H1 (cell line): ENCODE measurements at regions not wholly inside any gene's neighbourhood (a gene's known extent, or its start where the extent isn't known, plus 50 kb on each side); places are given as distances from the start of the nearest gene placed in this dataset.

Experiments used
- CTCF ChIA-PET: fragments of 300-600 bp; sonication (Branson Sonifier 250); formaldehyde crosslinking; loops from one replicate; lab custom pipeline; 2021; ENCODE audit not compliant: partially characterized antibody; lab: Charles Lee
- POLR2A ChIA-PET: fragments of 300-600 bp; sonication (Branson Sonifier 250); formaldehyde crosslinking; loops from one replicate; lab custom pipeline; 2021; ENCODE audit warnings: inconsistent platforms; ENCODE audit not compliant: partially characterized antibody; lab: Charles Lee
- DNase-seq, 2 experiments: peaks; one replicate each; pipeline versions ENCODE4 v3.0.0 to v3.0.0-alpha.2; 2010 to 2022; ENCODE audit warnings: low spot score in 2 of 2, low read depth in 1 of 2, mixed read lengths in 1 of 2
- FAIRE-seq: peaks from 2 replicates; lab custom pipeline; 2011; peaks lifted over from hg19 to GRCh38; lab: Jason Lieb, UNC
- H2AFZ ChIP-seq: 2 replicates; pipeline ENCODE4 v1.8.1; 2012; ENCODE audit warnings: low read length, inconsistent platforms
- H2AK5ac ChIP-seq: 2 replicates; pipeline ENCODE4 v1.6.1; 2013; ENCODE audit warnings: low read depth, low read length
- H2BK120ac ChIP-seq: replicated peaks from 2 replicates; pipeline ENCODE3; 2013; ENCODE audit warnings: low read depth, low read length, inconsistent platforms
- H2BK12ac ChIP-seq: 2 replicates; pipeline ENCODE4 v1.6.1; 2013; ENCODE audit warnings: low read depth, low read length
- H2BK15ac ChIP-seq: 2 replicates; pipeline ENCODE4 v1.6.1; 2013; ENCODE audit warnings: low read length
- H2BK20ac ChIP-seq: 2 replicates; pipeline ENCODE4 v1.6.1; 2013; ENCODE audit warnings: low read length
- H2BK5ac ChIP-seq: 2 replicates; pipeline ENCODE4 v1.6.1; 2013; ENCODE audit warnings: low read depth, low read length
- H3K14ac ChIP-seq: 2 replicates; pipeline ENCODE4 v1.6.1; 2013; ENCODE audit warnings: inconsistent platforms; ENCODE audit not compliant: insufficient read length
- H3K18ac ChIP-seq: 2 replicates; pipeline ENCODE4 v1.6.1; 2013; ENCODE audit warnings: low read length; ENCODE audit errors: extremely low read depth
- H3K23ac ChIP-seq: 2 replicates; pipeline ENCODE4 v1.6.1; 2013; ENCODE audit warnings: inconsistent platforms; ENCODE audit not compliant: insufficient read length
- H3K23me2 ChIP-seq: 2 replicates; pipeline ENCODE4 v1.6.1; 2013; ENCODE audit warnings: low read depth, low read length
- H3K27ac ChIP-seq: 2 replicates; pipeline ENCODE4 v1.6.1; 2011; ENCODE audit warnings: low read depth, low read length, inconsistent platforms
- H3K27me3 ChIP-seq, 4 experiments: replicated peaks in 1 of 4; 1 replicate in 1 of 4; 2 replicates in 3 of 4; pipeline versions ENCODE4 v1.6.1 to v1.8.1; 2011 to 2013; ENCODE audit warnings: low read length in 3 of 4, mild to moderate bottlenecking in 3 of 4, inconsistent platforms in 2 of 4, mixed read lengths in 2 of 4, moderate library complexity in 1 of 4; ENCODE audit not compliant: control insufficient read depth in 3 of 4, insufficient read depth in 3 of 4; ENCODE audit errors: extremely low read depth in 1 of 4
- H3K36me3 ChIP-seq, 4 experiments: 2 replicates each; pipeline versions ENCODE4 v1.6.1 to v1.8.1; 2011 to 2013; ENCODE audit warnings: mild to moderate bottlenecking in 4 of 4, low read length in 3 of 4, moderate library complexity in 2 of 4, control low read depth in 1 of 4, inconsistent platforms in 1 of 4; ENCODE audit not compliant: insufficient read depth in 4 of 4, control insufficient read depth in 2 of 4
- H3K4ac ChIP-seq: replicated peaks from 2 replicates; pipeline ENCODE3; 2013; ENCODE audit warnings: low read length, low read depth, mixed read lengths, inconsistent platforms; ENCODE audit not compliant: insufficient read length
- H3K4me1 ChIP-seq, 4 experiments: replicated peaks in 1 of 4; 1 replicate in 1 of 4; 2 replicates in 3 of 4; pipeline versions ENCODE4 v1.6.1 to v1.8.1; 2011 to 2013; ENCODE audit warnings: low read length in 3 of 4, inconsistent platforms in 2 of 4, mixed read lengths in 1 of 4; ENCODE audit not compliant: insufficient read depth in 4 of 4, control insufficient read depth in 3 of 4
- H3K4me2 ChIP-seq, 2 experiments: 2 replicates each; pipeline versions ENCODE4 v1.6.1 to v1.8.1; 2011 to 2013; ENCODE audit warnings: low read depth in 2 of 2, low read length in 2 of 2, control low read depth in 1 of 2, inconsistent platforms in 1 of 2, mild to moderate bottlenecking in 1 of 2; ENCODE audit not compliant: insufficient read depth in 1 of 2
- H3K4me3 ChIP-seq, 4 experiments: fragments of 200-600, 300-600 bp in 1 of 4; sonication (generic), shearing (Covaris generic), sonication (Bioruptor Twin) in 1 of 4; 2 replicates each; pipeline versions ENCODE4 v1.5.1 to v1.8.1; 2011 to 2016; ENCODE audit warnings: low read length in 4 of 4, low read depth in 3 of 4, control low read depth in 2 of 4, inconsistent platforms in 2 of 4, mild to moderate bottlenecking in 2 of 4, mixed read lengths in 1 of 4, moderate library complexity in 1 of 4; ENCODE audit not compliant: insufficient read depth in 2 of 4; ENCODE audit errors: extremely low read depth in 1 of 4
- H3K56ac ChIP-seq: replicated peaks from 2 replicates; pipeline ENCODE3; 2013; ENCODE audit warnings: low read depth, mild to moderate bottlenecking, mixed read lengths, low read length, inconsistent platforms; ENCODE audit not compliant: insufficient read length
- H3K79me1 ChIP-seq: 2 replicates; pipeline ENCODE4 v1.6.1; 2013; ENCODE audit warnings: low read depth, low read length, control low read depth
- H3K79me2 ChIP-seq, 2 experiments: 2 replicates each; pipeline versions ENCODE4 v1.6.1 to v1.8.1; 2012 to 2013; ENCODE audit warnings: low read length in 2 of 2, mild to moderate bottlenecking in 2 of 2, inconsistent platforms in 1 of 2; ENCODE audit not compliant: insufficient read depth in 2 of 2, control insufficient read depth in 1 of 2
- H3K9ac ChIP-seq, 4 experiments: replicated peaks in 1 of 4; 1 replicate in 1 of 4; 2 replicates in 3 of 4; pipeline versions ENCODE4 v1.6.1 to v1.8.1; 2011 to 2013; ENCODE audit warnings: low read depth in 3 of 4, low read length in 3 of 4, control low read depth in 2 of 4, mild to moderate bottlenecking in 2 of 4, moderate library complexity in 2 of 4, inconsistent platforms in 1 of 4; ENCODE audit errors: extremely low read depth in 1 of 4
- H3K9me3 ChIP-seq, 2 experiments: 2 replicates each; pipeline versions ENCODE4 v1.6.1 to v1.8.1; 2012 to 2013; ENCODE audit warnings: mild to moderate bottlenecking in 2 of 2, moderate library complexity in 2 of 2, control low read depth in 1 of 2, inconsistent platforms in 1 of 2, low read depth in 1 of 2, low read length in 1 of 2, mixed read lengths in 1 of 2; ENCODE audit not compliant: insufficient read depth in 2 of 2
- H4K20me1 ChIP-seq, 2 experiments: replicated peaks in 1 of 2; 2 replicates each; pipeline versions ENCODE3 to v1.8.1; 2011 to 2013; ENCODE audit warnings: inconsistent platforms in 2 of 2, low read length in 2 of 2, mild to moderate bottlenecking in 1 of 2; ENCODE audit not compliant: insufficient read depth in 2 of 2, control insufficient read depth in 1 of 2
- H4K5ac ChIP-seq: 2 replicates; pipeline ENCODE4 v1.6.1; 2013; ENCODE audit warnings: low read length, low read depth, mixed read lengths, inconsistent platforms; ENCODE audit not compliant: insufficient read length
- H4K8ac ChIP-seq: 2 replicates; pipeline ENCODE4 v1.8.0; 2013; ENCODE audit warnings: mild to moderate bottlenecking, moderate library complexity, low read length, inconsistent platforms; ENCODE audit not compliant: insufficient read depth; ENCODE audit errors: extremely low read depth
- H4K91ac ChIP-seq: replicated peaks from 2 replicates; pipeline ENCODE3; 2013; ENCODE audit warnings: low read length, mixed read lengths, inconsistent platforms; ENCODE audit not compliant: insufficient read length
- ATF3 ChIP-seq: IDR thresholded peaks from 2 replicates; pipeline ENCODE4 v1.6.1; 2011; ENCODE audit warnings: low read depth, mild to moderate bottlenecking, low read length; ENCODE audit not compliant: insufficient read depth
- CHD2 ChIP-seq: IDR thresholded peaks from 2 replicates; pipeline ENCODE4 v1.6.1; 2012; ENCODE audit warnings: low read length, improper control_type of control experiment
- EZH2 ChIP-seq: fragments of 200-600 bp; sonication (generic); IDR thresholded peaks from 2 replicates; pipeline ENCODE4 v1.7.1; 2012; ENCODE audit warnings: low read depth, mild to moderate bottlenecking, moderate library complexity, low read length, inconsistent platforms; ENCODE audit not compliant: severe bottlenecking
- FOSL1 ChIP-seq: IDR thresholded peaks from 2 replicates; pipeline ENCODE4 v1.6.1; 2011; ENCODE audit warnings: mild to moderate bottlenecking, low read depth, low read length, moderate library complexity; ENCODE audit not compliant: insufficient read depth
- KDM1A ChIP-seq: fragments of 200-600, 300-600 bp; sonication (generic); IDR thresholded peaks from 2 replicates; pipeline ENCODE4 v1.7.1; 2016; ENCODE audit warnings: mild to moderate bottlenecking, low read length, borderline replicate concordance
- POU5F1 ChIP-seq: IDR thresholded peaks from 2 replicates; pipeline ENCODE4 v1.6.1; 2011; ENCODE audit warnings: low read depth, mild to moderate bottlenecking, low read length, moderate library complexity
- SP4 ChIP-seq: IDR thresholded peaks from 2 replicates; pipeline ENCODE4 v1.6.1; 2012; ENCODE audit warnings: low read length, inconsistent platforms
- SUZ12 ChIP-seq: fragments of 200-600 bp; sonication (generic); IDR thresholded peaks from 2 replicates; pipeline ENCODE4 v1.6.1; 2012; ENCODE audit warnings: mild to moderate bottlenecking, inconsistent platforms, low read length, moderate library complexity, mixed read lengths
- USF2 ChIP-seq: IDR thresholded peaks from 2 replicates; pipeline ENCODE4 v1.6.1; 2011; ENCODE audit warnings: low read length, improper control_type of control experiment
- WGBS, 2 experiments: shearing (Covaris generic) in 1 of 2; methylation state at CpG; one replicate each; pipeline versions ENCODE4 v1.1.6 to v1.1.7; 2013 to 2015; ENCODE audit warnings: low lambda C conversion rate in 2 of 2, mixed read lengths in 2 of 2, inconsistent platforms in 1 of 2, low coverage in 1 of 2, missing lambda C conversion rate in 1 of 2; ENCODE audit not compliant: insufficient replicate concordance in 2 of 2, insufficient coverage in 1 of 2, insufficient read length in 1 of 2; ENCODE audit errors: extremely low coverage in 1 of 2, missing lambda C conversion rate in 1 of 2; 5-methylcytosine and 5-hydroxymethylcytosine counted together

- no peak overlapping the region for H3K4me2 ChIP-seq
- no peaks in the 10 kb centered on the region for H3K27me3 ChIP-seq
- ChIA-PET POLR2A (no interaction called here), CTCF (no interaction called here)
- no peak overlapping the region for H3K9ac ChIP-seq
- no peak overlapping the region for H4K5ac ChIP-seq
- H3K14ac ChIP-seq, result no peak overlapping the region
- no peaks in the 10 kb centered on the region for H3K79me1 ChIP-seq
- FAIRE-seq (no peak), DNase-seq (no peak)
- H2BK12ac ChIP-seq, result no peak overlapping the region
- no peak overlapping the region for H3K27ac ChIP-seq
- no peak overlapping the region for H2BK20ac ChIP-seq
- H4K20me1 ChIP-seq, result no peaks in the 10 kb centered on the region
- H3K4ac ChIP-seq, result no peak overlapping the region
- no peaks in the 10 kb centered on the region for H3K36me3 ChIP-seq
- 0 out of 2 replicates have a peak overlapping the region, but pooled peaks have one; percentile 7 for H2AFZ ChIP-seq
- no peak overlapping the region for H4K91ac ChIP-seq
- H3K56ac ChIP-seq, result no peak overlapping the region
- no peaks in the 10 kb centered on the region for H3K23me2 ChIP-seq
- H2AK5ac ChIP-seq, result no peak overlapping the region
- no peak overlapping the region for H2BK15ac ChIP-seq
- no peak overlapping the region for H2BK5ac ChIP-seq
- no peak overlapping the region for H2BK120ac ChIP-seq
- no peak overlapping the region for H4K8ac ChIP-seq
- no peak overlapping the region for H3K23ac ChIP-seq
- H3K4me1 ChIP-seq, result no peaks in the 10 kb centered on the region
- H3K4me3 ChIP-seq, result no peak overlapping the region
- no peak overlapping the region for H3K18ac ChIP-seq
- WGBS, 2 experiments, result 96% methylated on average over 2 of the region's 2 CpGs; no CpG with 5 or more reads in 1 of the 2 experiments
- no peaks in the 10 kb centered on the region; a peak in 1 of 4 replicates for H3K9me3 ChIP-seq
- no peaks in the 10 kb centered on the region for H3K79me2 ChIP-seq
- TF ChIP-seq EZH2 (no peak), FOSL1 (no peak), CHD2 (no peak), SUZ12 (no peak), KDM1A (no peak), POU5F1 (no peak), ATF3 (no peak), USF2 (no peak), SP4 (no peak)
Measured at GRCh38 chr14:42931308-42931707, 1324.6 kb downstream of the LRFN5 start.
